ENCODE measurements at regions not wholly inside any gene's neighbourhood (a gene's known extent, or its start where the extent isn't known, plus 50 kb on each side); places are given as distances from the start of the nearest gene placed in this dataset.
"Not testable (repeated sequence)": the region's sequence is repeated elsewhere in the genome, so short reads cannot be mapped to it uniquely, and the experiment has no call there.

DNA sequence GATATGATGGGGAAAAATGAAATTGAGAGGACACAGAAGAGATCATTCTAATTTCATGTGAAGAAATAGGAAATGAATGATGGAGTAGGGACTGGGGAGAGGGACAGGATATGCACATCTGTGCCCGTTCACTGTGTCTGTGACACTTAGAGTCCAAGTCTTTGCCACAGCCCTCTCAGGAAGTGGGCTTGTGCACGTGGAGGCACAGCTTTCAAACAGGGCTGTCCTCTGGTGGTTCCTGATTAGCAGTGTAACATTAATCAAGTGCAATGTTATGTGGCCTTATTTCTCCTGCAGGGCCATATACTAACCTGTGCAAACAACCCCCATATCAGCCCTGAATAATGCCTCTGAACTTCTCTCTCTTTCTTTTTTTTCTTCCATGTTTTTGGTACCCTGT is 312.2 kb upstream of the FAM98A start:
- no peak for DNase-seq

DNA sequence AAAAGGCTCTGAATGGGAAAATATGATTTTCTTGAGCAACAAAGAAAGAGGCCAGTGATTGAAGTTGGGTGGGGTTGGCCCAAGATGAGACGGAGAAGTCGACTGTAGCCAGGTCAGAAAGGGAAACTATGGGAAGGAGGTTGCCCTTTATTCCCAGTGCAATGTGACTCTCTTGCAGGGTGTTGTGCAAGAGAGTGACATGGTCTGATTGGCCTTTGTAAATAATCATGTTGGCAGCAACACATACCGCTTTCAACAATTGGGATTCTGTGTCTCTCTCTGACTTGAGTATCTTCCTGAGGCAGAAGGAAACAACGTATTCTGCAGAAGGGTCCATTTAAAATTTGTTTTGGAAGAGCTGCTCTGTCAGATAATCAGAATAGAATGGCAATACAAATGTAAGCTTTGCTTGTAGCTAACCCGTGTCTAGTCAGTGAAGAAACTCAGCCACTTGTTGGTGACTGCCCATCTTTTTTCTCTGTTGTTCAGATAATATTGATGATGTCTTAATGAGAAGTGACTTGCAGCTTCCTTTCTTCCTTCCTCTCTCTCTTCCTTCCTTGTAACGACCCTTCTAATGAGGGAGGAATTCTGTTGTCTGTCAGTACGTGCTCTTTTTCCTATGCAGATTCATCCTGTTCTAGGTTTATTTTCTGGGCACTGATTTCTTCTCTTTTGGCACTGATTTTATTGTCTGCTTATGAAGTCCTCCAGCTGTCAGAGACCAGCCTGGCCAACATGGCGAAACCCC is 311.0 kb upstream of the FAM98A start:
- no peak for DNase-seq

- DNase-seq, result no peak
These were observed 308.8 kb upstream of the FAM98A start for GRCh38 chr2:33907866-33908265.

- DNase-seq, result not testable (repeated sequence)
These were observed 307.0 kb upstream of the FAM98A start for GRCh38 chr2:33906129-33906528.

DNA sequence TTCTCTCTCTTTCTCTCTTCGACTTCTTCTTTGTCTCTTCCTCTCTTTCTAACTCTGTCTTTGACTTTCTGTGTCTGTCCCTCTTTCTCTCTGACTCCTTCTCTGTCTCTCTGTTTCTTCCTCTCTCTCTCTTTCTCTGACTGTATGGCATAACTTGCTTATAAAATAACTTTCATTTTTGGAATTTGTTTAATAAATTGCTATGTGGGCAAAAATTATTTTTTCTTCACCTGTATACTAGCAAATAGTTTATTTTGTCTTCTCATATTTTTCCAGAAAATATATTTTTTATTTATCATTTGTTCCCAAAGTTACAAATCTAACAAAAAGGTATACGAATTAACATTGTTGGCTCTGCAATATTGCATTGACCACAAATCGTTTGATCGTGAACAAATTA is 305.7 kb upstream of the FAM98A start:
- no peak for DNase-seq

- no peak for DNase-seq
These were observed 304.6 kb upstream of the FAM98A start for GRCh38 chr2:33903701-33904100.

DNA sequence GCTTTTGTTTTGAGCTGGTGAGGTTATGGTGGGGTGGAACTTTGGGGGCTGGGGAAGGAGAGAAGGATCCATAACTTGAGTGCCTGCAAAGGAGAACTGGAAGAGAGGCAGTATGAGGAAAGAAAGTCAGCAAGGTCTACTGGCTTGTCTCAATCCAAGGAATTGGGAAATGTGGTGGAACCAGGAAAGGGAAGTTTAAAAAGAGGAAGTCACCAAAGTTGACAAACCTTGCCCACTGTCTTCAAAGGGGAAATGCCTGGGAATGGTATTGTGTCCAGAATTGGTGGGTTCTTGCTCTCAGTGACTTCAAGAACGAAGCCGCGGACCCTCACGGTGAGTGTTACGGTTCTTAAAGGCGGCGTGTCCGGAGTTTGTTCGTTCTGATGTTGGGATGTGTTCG is 304.1 kb upstream of the FAM98A start:
- no peak for DNase-seq

DNA sequence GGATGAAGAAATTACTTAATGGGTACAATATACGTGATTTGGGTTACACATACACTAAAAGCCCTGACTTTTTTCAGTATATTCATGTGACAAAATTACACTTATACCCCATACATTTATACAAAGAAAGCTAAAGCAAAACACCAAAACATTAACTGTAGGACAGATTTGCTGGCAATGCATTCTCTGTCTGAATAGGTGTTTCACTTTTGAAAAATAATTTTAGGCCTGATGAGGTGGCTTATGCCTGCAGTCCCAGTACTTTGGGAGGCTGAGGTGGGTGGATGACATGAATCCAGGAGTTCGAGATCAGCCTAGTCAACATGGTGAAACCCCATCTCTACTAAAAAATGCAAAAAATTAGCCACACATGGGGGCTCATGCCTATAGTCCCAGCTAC is 301.5 kb upstream of the FAM98A start:
- no peak for DNase-seq

GRCh38 chr2:33897741-33898140 is 298.6 kb upstream of the FAM98A start:
- DNase-seq, result no peak

- no peak for DNase-seq
These were observed 294.7 kb upstream of the FAM98A start for GRCh38 chr2:33893824-33894223.

GRCh38 chr2:33891616-33892015 is 292.5 kb upstream of the FAM98A start:
- DNase-seq, result no peak

- DNase-seq, result no peak
These were observed 291.6 kb upstream of the FAM98A start for GRCh38 chr2:33890686-33891085.

DNA sequence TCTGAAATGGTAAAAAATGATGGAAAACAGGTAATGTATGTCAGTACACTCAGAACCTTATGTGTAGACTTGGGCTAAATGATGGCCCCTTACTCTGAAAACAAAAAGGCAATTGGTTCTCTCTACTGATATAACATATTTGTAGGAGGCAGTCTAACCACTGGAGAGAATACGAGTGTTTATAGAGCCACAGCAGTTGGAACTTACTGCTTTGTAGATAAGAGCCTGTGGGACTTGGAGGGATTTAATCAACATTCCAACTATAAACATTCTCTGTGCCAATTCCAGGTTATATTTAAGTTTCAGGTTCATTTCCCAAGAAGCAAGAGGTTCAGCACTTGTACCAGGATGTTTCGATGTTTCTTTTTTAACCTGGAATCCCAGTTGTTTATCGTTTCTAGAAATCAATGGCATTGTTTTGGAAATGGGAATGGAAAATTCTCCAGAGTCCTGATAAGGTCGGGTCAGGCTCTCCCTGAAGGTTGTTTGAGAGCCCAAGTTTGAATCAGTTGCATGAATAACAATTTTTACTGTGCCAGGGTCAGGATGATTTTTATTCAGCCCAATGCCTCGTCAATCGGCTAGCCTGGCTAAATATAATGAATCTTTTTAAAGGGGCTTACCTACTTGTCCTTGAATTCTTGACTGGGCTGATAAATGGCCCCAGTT is 278.4 kb upstream of the FAM98A start:
- DNase-seq, result no peak

DNA sequence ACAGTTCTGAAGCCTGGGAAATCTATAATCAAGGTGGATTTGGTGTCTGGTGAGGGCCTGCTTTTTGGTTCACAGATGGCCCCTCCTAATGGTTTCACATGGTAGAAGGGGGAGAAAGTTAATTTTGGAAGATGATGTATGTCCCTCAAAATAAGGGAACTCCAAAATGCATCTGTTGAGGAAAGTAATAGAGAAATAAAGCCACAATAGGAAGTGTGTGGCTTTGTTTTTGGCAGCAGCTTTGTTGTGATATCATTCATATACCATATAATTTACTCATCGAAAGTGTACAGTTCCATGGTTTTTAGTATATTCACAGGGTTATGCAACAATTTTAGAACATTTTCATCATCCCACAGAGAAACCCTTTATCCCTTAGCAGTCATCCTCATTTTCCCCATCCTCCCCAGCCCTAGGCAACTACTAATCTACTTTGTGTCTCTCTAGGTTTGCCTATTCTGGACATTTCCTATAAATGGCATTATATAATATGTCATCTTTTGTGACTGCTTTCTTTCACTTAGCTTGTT is 274.0 kb upstream of the FAM98A start:
- DNase-seq, result no peak

- no peak for DNase-seq
These were observed 260.8 kb upstream of the FAM98A start for GRCh38 chr2:33859811-33860461.

GRCh38 chr2:33859176-33859575 is 260.1 kb upstream of the FAM98A start:
- no peak for DNase-seq

DNA sequence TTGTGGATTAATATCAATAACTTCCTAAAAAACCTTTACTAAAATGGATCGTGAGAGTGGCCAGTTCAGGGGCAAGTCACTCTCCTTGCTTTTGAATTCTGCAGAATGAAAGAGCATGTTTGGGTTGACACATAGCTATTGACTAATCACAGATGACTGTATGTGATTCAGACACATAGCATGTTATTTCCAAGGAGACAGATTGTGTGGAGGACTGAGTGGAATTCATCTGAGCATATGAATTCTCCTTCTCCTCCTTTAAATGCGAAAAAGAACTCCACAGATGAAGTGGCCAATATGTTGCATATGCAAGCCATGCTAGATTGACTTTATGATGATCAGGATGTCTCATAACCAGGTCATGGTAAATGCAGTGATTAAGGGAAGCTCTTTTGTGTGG is 249.4 kb upstream of the FAM98A start:
- DNase-seq, result no peak

GRCh38 chr2:33839791-33840190 is 240.7 kb upstream of the FAM98A start:
- DNase-seq, result no peak

- no peak for DNase-seq
These were observed 237.5 kb upstream of the FAM98A start for GRCh38 chr2:33836628-33837027.

GRCh38 chr2:33835911-33836310 is 236.8 kb upstream of the FAM98A start:
- no peak for DNase-seq

- DNase-seq, result no peak
These were observed 223.9 kb upstream of the FAM98A start for GRCh38 chr2:33822964-33823363.

DNA sequence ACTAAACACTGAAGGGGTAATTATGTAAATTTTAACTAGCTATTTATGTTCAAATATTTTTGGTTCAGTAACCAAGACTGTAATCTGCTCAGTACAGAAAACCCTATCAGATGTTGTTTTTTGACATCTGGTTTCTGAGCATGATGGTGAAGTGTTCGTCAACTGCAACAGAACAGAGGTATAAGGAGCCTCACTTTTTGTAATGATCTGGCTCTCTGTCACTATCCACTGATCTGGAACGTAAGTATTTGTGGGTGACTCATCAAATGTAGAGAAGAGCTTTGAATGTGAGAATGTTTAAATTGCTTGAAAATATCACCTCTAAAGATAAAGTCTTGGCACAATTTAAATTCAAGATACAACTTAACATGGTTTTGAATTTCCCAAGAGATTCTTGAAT is 213.6 kb upstream of the FAM98A start:
- DNase-seq, result no peak

DNA sequence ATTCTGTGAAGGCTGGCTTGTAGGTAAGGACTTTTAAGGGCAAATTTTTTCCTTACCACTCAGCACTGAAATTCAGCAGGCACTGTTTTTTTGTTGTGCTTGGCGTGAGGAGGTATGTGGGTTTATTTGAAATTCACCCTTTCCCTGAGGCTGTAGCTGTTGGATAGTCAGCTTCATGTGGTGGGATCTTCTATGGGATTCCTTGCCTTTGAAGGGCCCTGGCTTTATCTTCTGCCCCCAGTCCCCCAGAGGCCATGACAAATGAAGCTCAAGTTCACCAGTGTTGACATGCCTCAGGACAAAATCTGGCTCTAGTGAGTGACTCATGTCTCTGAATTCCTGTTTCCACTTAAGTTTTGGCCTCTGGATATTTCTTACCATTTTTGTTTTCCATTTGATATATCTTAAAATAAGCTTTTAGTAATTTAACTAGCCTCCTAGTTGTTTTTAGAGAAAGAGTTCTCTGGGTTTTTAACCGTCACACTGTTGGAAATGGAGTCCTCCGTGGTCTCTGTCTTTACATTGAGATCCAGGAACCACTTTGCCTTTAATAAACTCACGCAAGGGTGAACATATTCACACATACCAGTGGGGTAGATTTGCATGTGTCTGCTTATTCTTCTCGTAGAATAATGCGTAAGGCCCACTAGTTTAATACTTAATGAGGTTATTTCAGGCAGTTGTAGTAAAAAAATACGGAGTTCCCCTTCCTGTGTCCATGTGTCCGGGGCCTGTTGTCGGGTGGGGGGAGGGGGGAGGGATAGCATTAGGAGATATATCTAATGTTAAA is 211.1 kb upstream of the FAM98A start:
- DNase-seq, result no peak
